Psoas muscle (tissue), 7 donors: ENCODE measurements at regions not wholly inside any gene's neighbourhood (a gene's known extent, or its start where the extent isn't known, plus 50 kb on each side); places are given as distances from the start of the nearest gene placed in this dataset.
A peak's percentile ranks its signal among the peaks of the same experiment; 100 is the strongest.

Source experiments
- ATAC-seq, 4 donors: fragments of 200-7000 bp; cut with Tn5 transposase; one replicate each; pipeline ENCODE4 v1.9.1; 2020; ENCODE audit warnings: moderate library complexity in 3 of 4, mild to moderate bottlenecking in 2 of 4
- DNase-seq, 2 donors: peaks; one replicate each; pipeline ENCODE4 v3.0.0-alpha.2; 2020
- H3K27ac ChIP-seq: fragments of 200-600 bp; one replicate; pipeline ENCODE4 v1.8.0; 2022
- H3K27me3 ChIP-seq, 3 donors: fragments of 200-600 bp in 1 of 3; one replicate each; pipeline versions ENCODE4 v1.6.1 to v1.8.0; 2013 to 2022; ENCODE audit warnings: low read length in 2 of 3, mild to moderate bottlenecking in 2 of 3, moderate library complexity in 1 of 3; ENCODE audit not compliant: insufficient read depth in 3 of 3
- H3K36me3 ChIP-seq, 2 donors: fragments of 200-600 bp in 1 of 2; one replicate each; pipeline versions ENCODE4 v1.6.1 to v1.8.0; 2013 to 2022; ENCODE audit warnings: low read depth in 1 of 2, mild to moderate bottlenecking in 1 of 2, moderate library complexity in 1 of 2; ENCODE audit not compliant: insufficient read depth in 1 of 2
- H3K4me1 ChIP-seq: fragments of 200-600 bp; one replicate; pipeline ENCODE4 v1.8.0; 2022
- H3K4me3 ChIP-seq: fragments of 200-600 bp; one replicate; pipeline ENCODE4 v1.8.0; 2022; ENCODE audit warnings: mild to moderate bottlenecking
- H3K9me3 ChIP-seq: fragments of 200-600 bp; one replicate; pipeline ENCODE4 v1.8.0; 2022
- WGBS, 3 donors: extraction: QIAGEN DNeasy Blood & Tissue Kit; methylation state at CpG; one replicate each; pipeline versions ENCODE4 v1.1.6 to v1.1.7; 2013; 5-methylcytosine and 5-hydroxymethylcytosine counted together
- intact Hi-C, 2 donors: fragments of 100-400 bp; cut with DNase I; formaldehyde crosslinking; loops; one replicate each; pipeline versions ENCODE4 v1.11.0 to v1.14.2; 2022
- TF ChIP-seq, protein P1 (sequence below): fragments of 200-600 bp; IDR thresholded peaks from one replicate; pipeline ENCODE4 v1.8.0; 2022; ENCODE audit warnings: antibody characterized with exemption
- donor health status: healthy with polysubstance abuse.
- donor health status: DM: no; HTN: no; CAD: no; lungs with moderate emphysema.
- donor health status: Bipolar disorder and iron deficiency.
- donor health status: healthy.
- donor health status: DM: yes; HTN: yes; CAD: no.
- donor health status: DM: no; HTN: no; CAD: no.
- donor health status: DM: yes; HTN: yes; CAD: no.

DNA sequence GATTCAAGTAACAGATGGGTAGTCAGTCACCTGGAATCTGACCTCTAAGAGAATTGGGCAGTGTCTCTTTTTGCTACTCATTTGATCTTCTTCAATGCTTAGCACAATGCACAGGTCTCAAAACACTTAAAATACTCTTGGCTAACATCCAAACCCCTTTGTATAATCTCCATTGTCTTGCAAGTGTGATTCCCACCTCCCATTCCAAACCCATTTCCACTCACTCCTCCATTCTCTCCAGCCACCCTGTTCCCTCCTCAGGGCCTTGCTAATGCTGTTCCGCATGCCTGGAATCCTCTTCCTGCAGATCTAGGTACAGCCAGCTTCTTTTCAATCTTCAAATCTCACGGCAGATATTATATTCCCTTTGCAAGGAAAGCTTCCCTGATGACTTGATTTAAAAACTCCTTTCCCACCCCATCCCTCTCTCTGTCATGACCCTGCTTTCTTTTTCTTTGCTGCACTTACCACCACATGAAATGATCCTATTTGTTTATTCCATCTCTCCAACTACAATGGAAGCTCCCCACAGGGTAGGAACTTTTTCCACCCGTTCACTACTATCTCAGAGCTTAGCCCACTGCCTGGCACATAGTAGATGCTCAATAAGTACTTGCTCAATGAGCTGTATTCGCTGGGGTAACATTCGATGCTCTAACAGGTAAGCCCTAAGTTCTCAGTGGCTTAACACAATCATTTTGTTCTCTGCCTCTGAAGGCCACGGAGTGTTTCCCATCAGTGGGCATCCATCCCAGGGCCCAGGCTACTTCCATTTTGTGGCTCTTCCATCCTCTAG, 121.7 kb downstream of the MN1 start:
- DNase-seq (no peak), ATAC-seq (no peak)
- H3K36me3 ChIP-seq = no peaks in the 10 kb centered on the region
- intact Hi-C loops = no loop called here
- peak overlapping the region; percentile 23 for H3K27ac ChIP-seq
- H3K9me3 ChIP-seq = no peaks in the 10 kb centered on the region
- H3K27me3 ChIP-seq = no peaks in the 10 kb centered on the region
- 85 to 93% (median 92%) methylated on average over 6 of the region's 6 CpGs for WGBS, 3 donors
- H3K4me3 ChIP-seq = no peak overlapping the region
- TF ChIP-seq, protein P1, sequence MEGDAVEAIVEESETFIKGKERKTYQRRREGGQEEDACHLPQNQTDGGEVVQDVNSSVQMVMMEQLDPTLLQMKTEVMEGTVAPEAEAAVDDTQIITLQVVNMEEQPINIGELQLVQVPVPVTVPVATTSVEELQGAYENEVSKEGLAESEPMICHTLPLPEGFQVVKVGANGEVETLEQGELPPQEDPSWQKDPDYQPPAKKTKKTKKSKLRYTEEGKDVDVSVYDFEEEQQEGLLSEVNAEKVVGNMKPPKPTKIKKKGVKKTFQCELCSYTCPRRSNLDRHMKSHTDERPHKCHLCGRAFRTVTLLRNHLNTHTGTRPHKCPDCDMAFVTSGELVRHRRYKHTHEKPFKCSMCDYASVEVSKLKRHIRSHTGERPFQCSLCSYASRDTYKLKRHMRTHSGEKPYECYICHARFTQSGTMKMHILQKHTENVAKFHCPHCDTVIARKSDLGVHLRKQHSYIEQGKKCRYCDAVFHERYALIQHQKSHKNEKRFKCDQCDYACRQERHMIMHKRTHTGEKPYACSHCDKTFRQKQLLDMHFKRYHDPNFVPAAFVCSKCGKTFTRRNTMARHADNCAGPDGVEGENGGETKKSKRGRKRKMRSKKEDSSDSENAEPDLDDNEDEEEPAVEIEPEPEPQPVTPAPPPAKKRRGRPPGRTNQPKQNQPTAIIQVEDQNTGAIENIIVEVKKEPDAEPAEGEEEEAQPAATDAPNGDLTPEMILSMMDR = no peak
- peaks cover 9% of the 10 kb centered on the region for H3K4me1 ChIP-seq

DNA sequence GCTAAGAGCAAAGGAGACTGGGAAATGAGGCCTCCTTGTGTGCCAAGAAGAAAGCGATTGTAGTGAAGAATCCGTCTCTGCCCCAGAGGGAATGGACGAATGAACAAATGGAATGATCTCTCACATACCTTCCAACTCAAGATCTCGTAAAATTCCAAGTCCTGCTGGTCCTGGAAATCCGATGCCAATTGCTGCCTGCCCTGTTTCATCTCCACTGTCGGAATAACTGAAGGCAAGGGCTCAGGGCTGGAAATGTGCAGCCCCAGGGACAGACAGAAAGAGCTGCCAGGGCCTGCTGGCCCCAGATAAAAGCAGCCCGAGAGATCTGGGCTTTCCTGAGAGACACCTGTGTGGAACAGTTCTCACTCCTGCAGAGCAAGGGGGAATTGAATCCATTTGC, 120.9 kb downstream of the MN1 start:
- WGBS, 3 donors = 79 to 93% (median 82%) methylated on average over 7 of the region's 7 CpGs
- no peak overlapping the region for H3K27ac ChIP-seq

DNA sequence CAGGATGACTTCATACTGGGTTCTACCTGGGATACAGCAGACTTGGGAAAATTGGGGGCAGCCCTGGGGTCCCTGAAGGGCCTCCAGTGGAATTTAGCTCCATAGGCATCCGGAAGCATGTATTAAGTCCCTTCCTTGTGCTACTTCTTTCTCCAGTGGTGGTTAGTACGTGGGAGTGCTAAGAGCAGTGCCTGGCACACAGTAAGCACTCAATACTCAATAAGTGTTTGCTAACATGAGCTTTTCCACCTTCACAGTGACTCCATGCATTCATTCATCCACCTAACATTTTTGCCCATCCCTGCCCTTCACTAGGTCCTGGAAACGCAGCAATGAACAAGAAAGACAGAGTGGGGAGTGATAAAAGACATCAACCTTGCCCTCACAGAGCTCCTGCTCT, 120.5 kb downstream of the MN1 start:
- no peaks in the 10 kb centered on the region for H3K27me3 ChIP-seq
- 91 to 98% (median 95%) methylated on average over 3 of the region's 3 CpGs for WGBS, 3 donors
- TF ChIP-seq, protein P1 = no peak
- H3K9me3 ChIP-seq = no peaks in the 10 kb centered on the region
- DNase-seq (no peak), ATAC-seq (no peak)
- H3K27ac ChIP-seq = no peak overlapping the region
- intact Hi-C loops = no loop called here
- H3K4me1 ChIP-seq = peaks cover 18% of the 10 kb centered on the region
- H3K36me3 ChIP-seq = no peaks in the 10 kb centered on the region
- H3K4me3 ChIP-seq = no peak overlapping the region

More for the DNA sequence above, 120.9 kb downstream of the MN1 start:
- Histone ChIP-seq H3K9me3 (no peaks in the 10 kb centered on the region), H3K27me3 (no peaks in the 10 kb centered on the region), H3K36me3 (no peaks in the 10 kb centered on the region), H3K4me1 (peaks cover 14% of the 10 kb centered on the region), H3K4me3 (no peak overlapping the region)
- TF ChIP-seq, protein P1 = no peak
- ATAC-seq (no peak), DNase-seq (no peak)
- intact Hi-C loops = no loop called here

DNA sequence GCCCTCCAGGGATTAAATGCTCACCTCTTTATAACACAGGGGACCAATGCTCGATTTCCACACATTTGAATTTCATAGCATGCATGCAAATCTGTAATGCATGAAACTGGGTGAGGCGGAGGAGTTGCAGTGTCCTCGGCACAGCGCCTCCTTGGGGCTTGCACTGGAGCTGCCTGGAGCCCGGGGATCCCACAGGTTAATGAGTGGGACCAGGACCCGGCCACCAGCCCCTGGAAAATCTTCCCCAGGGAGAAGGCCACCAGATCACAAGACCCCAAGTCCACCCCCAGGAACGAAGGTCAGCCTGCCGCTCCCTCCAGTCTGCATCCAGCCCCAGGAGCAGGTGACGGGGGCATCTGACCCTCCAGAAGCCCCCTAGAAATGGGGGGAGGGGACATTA, 119.1 kb downstream of the MN1 start:
- 52 to 61% (median 61%) methylated on average over 9 of the region's 9 CpGs for WGBS, 3 donors
- Histone ChIP-seq H3K4me1 (peaks cover 31% of the 10 kb centered on the region), H3K4me3 (no peak overlapping the region), H3K9me3 (no peaks in the 10 kb centered on the region), H3K27me3 (no peaks in the 10 kb centered on the region), H3K27ac (no peak overlapping the region), H3K36me3 (no peaks in the 10 kb centered on the region)
- TF ChIP-seq, protein P1 = peak; percentile 24
- DNase-seq (no peak), ATAC-seq (no peak)
- intact Hi-C loops = no loop called here

DNA sequence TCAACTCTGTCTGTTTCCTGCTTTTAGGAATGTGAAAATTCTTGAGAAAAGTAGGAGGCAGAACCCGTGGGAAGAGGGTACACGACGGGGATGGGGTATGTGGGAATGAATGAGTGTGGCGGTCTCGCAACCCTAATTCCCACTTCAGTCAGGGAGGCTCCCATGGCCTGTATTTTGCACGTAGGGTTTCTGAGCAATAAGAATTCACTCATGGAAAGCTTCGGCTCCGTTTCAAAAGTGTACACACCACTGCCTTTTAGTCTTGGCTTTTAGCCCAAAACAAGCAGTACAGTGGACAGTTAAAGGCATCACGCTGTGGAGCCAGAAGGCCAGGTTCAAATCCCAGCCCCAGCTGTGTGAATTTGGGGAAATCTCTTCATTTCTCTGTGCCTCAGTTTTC, 116.7 kb downstream of the MN1 start:
- Histone ChIP-seq H3K4me3 (no peak overlapping the region), H3K4me1 (peaks cover 24% of the 10 kb centered on the region), H3K27me3 (no peaks in the 10 kb centered on the region), H3K27ac (peak overlapping the region; percentile 93), H3K36me3 (no peaks in the 10 kb centered on the region), H3K9me3 (no peaks in the 10 kb centered on the region)
- DNase-seq = no peak
- no peak for ATAC-seq
- WGBS, 3 donors = 47 to 67% (median 50%) methylated on average over 9 of the region's 9 CpGs
- intact Hi-C loops = no loop called here
- TF ChIP-seq, protein P1 = no peak
